Neuron (in vitro differentiated cells): ENCODE measurements at regions not wholly inside any gene's neighbourhood (a gene's known extent, or its start where the extent isn't known, plus 50 kb on each side); places are given as distances from the start of the nearest gene placed in this dataset.

Experiments
- H2AFZ ChIP-seq: one replicate; pipeline ENCODE4 v1.6.1; 2013; ENCODE audit warnings: low read depth, mild to moderate bottlenecking, inconsistent platforms, low read length, moderate library complexity
- H3K27me3 ChIP-seq: one replicate; pipeline ENCODE4 v1.6.1; 2013; ENCODE audit warnings: low read length; ENCODE audit not compliant: insufficient read depth
- H3K36me3 ChIP-seq: one replicate; pipeline ENCODE4 v1.6.1; 2013; ENCODE audit warnings: low read length; ENCODE audit not compliant: insufficient read depth
- H3K4me1 ChIP-seq: one replicate; pipeline ENCODE4 v1.6.1; 2013; ENCODE audit warnings: low read length; ENCODE audit not compliant: insufficient read depth
- H3K4me3 ChIP-seq: 2 replicates; pipeline ENCODE4 v1.5.1; 2013; ENCODE audit warnings: mild to moderate bottlenecking, low read length, moderate library complexity
- H3K9me3 ChIP-seq: one replicate; pipeline ENCODE4 v1.6.1; 2013; ENCODE audit warnings: low read length

GRCh38 chr9:16025627-16026026 lies 472.8 kb downstream of the CCDC171 start:
- no peak overlapping the region for H2AFZ ChIP-seq
- H3K9me3 ChIP-seq: peaks cover 6% of the 10 kb centered on the region
- no peaks in the 10 kb centered on the region for H3K27me3 ChIP-seq
- no peak overlapping the region for H3K4me3 ChIP-seq
- no peaks in the 10 kb centered on the region for H3K4me1 ChIP-seq
- no peaks in the 10 kb centered on the region for H3K36me3 ChIP-seq

- Histone ChIP-seq H2AFZ (no peak overlapping the region), H3K4me1 (no peaks in the 10 kb centered on the region), H3K9me3 (peaks cover 6% of the 10 kb centered on the region)
These were observed 474.0 kb downstream of the CCDC171 start for GRCh38 chr9:16026886-16027285.

GRCh38 chr9:16028548-16028947 lies 475.7 kb downstream of the CCDC171 start:
- no peaks in the 10 kb centered on the region for H3K27me3 ChIP-seq
- H3K36me3 ChIP-seq: no peaks in the 10 kb centered on the region
- no peak overlapping the region for H2AFZ ChIP-seq
- H3K4me1 ChIP-seq: no peaks in the 10 kb centered on the region
- H3K9me3 ChIP-seq: peaks cover 6% of the 10 kb centered on the region
- H3K4me3 ChIP-seq: no peak overlapping the region

More at GRCh38 chr9:16026886-16027285, 474.0 kb downstream of the CCDC171 start:
- Histone ChIP-seq H3K36me3 (no peaks in the 10 kb centered on the region), H3K27me3 (no peaks in the 10 kb centered on the region), H3K4me3 (no peak overlapping the region)

GRCh38 chr9:16029046-16029615 lies 476.3 kb downstream of the CCDC171 start:
- Histone ChIP-seq H3K4me3 (no peak overlapping the region), H3K9me3 (peaks cover 6% of the 10 kb centered on the region), H3K27me3 (no peaks in the 10 kb centered on the region), H3K4me1 (no peaks in the 10 kb centered on the region), H3K36me3 (no peaks in the 10 kb centered on the region), H2AFZ (no peak overlapping the region)

GRCh38 chr9:16029796-16030363 lies 477.0 kb downstream of the CCDC171 start:
- Histone ChIP-seq H2AFZ (no peak overlapping the region), H3K36me3 (no peaks in the 10 kb centered on the region), H3K4me3 (no peak overlapping the region), H3K4me1 (no peaks in the 10 kb centered on the region), H3K9me3 (peaks cover 2% of the 10 kb centered on the region), H3K27me3 (no peaks in the 10 kb centered on the region)

GRCh38 chr9:16030528-16031185 lies 477.8 kb downstream of the CCDC171 start:
- no peak overlapping the region for H2AFZ ChIP-seq
- no peaks in the 10 kb centered on the region for H3K36me3 ChIP-seq
- no peaks in the 10 kb centered on the region for H3K4me1 ChIP-seq
- no peak overlapping the region for H3K4me3 ChIP-seq
- H3K27me3 ChIP-seq: no peaks in the 10 kb centered on the region
- H3K9me3 ChIP-seq: peaks cover 2% of the 10 kb centered on the region

- Histone ChIP-seq H3K27me3 (no peaks in the 10 kb centered on the region), H3K9me3 (no peaks in the 10 kb centered on the region), H3K36me3 (no peaks in the 10 kb centered on the region), H2AFZ (no peak overlapping the region), H3K4me3 (no peak overlapping the region), H3K4me1 (no peaks in the 10 kb centered on the region)
These were observed 478.6 kb downstream of the CCDC171 start for GRCh38 chr9:16031486-16031885.

- Histone ChIP-seq H3K4me1 (no peaks in the 10 kb centered on the region), H2AFZ (no peak overlapping the region), H3K36me3 (no peaks in the 10 kb centered on the region)
These were observed 479.1 kb downstream of the CCDC171 start for GRCh38 chr9:16031971-16032370.

GRCh38 chr9:16032799-16033198 lies 480.0 kb downstream of the CCDC171 start:
- H2AFZ ChIP-seq: no peak overlapping the region
- H3K9me3 ChIP-seq: no peaks in the 10 kb centered on the region
- no peak overlapping the region for H3K4me3 ChIP-seq
- no peaks in the 10 kb centered on the region for H3K27me3 ChIP-seq
- H3K36me3 ChIP-seq: no peaks in the 10 kb centered on the region
- no peaks in the 10 kb centered on the region for H3K4me1 ChIP-seq

More at GRCh38 chr9:16031971-16032370, 479.1 kb downstream of the CCDC171 start:
- no peaks in the 10 kb centered on the region for H3K27me3 ChIP-seq
- no peak overlapping the region for H3K4me3 ChIP-seq
- H3K9me3 ChIP-seq: no peaks in the 10 kb centered on the region

- H3K4me3 ChIP-seq: no peak overlapping the region
- no peaks in the 10 kb centered on the region for H3K4me1 ChIP-seq
- no peaks in the 10 kb centered on the region for H3K36me3 ChIP-seq
- H3K27me3 ChIP-seq: no peaks in the 10 kb centered on the region
- no peak overlapping the region for H2AFZ ChIP-seq
- no peaks in the 10 kb centered on the region for H3K9me3 ChIP-seq
These were observed 480.4 kb downstream of the CCDC171 start for GRCh38 chr9:16033253-16033652.

- H3K4me1 ChIP-seq: no peaks in the 10 kb centered on the region
- no peaks in the 10 kb centered on the region for H3K27me3 ChIP-seq
- H2AFZ ChIP-seq: no peak overlapping the region
- H3K9me3 ChIP-seq: no peaks in the 10 kb centered on the region
- no peaks in the 10 kb centered on the region for H3K36me3 ChIP-seq
- H3K4me3 ChIP-seq: no peak overlapping the region
These were observed 481.3 kb downstream of the CCDC171 start for GRCh38 chr9:16033921-16034691.

GRCh38 chr9:16039218-16039987 lies 486.6 kb downstream of the CCDC171 start:
- no peak overlapping the region for H2AFZ ChIP-seq
- no peak overlapping the region for H3K4me3 ChIP-seq
- H3K4me1 ChIP-seq: peaks cover 20% of the 10 kb centered on the region
- no peaks in the 10 kb centered on the region for H3K36me3 ChIP-seq
- H3K27me3 ChIP-seq: no peaks in the 10 kb centered on the region
- H3K9me3 ChIP-seq: no peaks in the 10 kb centered on the region
